ENCODE measurements at regions not wholly inside any gene's neighbourhood (a gene's known extent, or its start where the extent isn't known, plus 50 kb on each side); places are given as distances from the start of the nearest gene placed in this dataset.

DNA sequence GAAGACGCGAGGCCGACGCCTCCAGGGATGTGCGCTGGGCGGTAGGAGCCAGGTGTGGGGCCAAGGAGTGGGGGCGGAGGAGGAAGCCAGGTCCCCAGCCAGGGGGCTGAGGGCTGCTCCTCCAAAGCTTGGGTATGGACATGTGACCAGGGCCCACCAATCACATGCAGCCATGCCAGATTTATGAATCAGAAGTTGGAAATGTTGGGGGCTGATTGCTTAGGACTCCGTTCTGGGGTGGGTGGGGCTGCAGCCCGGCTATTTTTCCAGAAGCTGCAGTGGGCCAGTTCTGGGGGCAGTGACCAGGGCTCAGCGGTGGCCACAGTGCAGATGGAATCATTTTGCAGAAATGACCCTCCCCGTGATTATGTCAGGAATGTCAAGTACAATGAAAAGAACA, 96.0 kb downstream of the CEBPB start:
- POLR2A ChIA-PET, result no interaction called here
- Mint-ChIP-seq H3K36me3 (ENCODE audit: low read depth) (no peaks in the 10 kb centered on the region), H3K27me3 (no peaks in the 10 kb centered on the region), H3K9me3 (no peaks in the 10 kb centered on the region), H3K27ac (no peak overlapping the region), H3K4me3 (no peak overlapping the region), H3K4me1 (ENCODE audit: low read depth) (peaks cover 5% of the 10 kb centered on the region)
- CTCF ChIA-PET, result interaction anchor here (0.6 kb wide), 1 partner anchor 743 kb away, joined by 3 read pairs; no protein-coding TSS in a partner anchor
- no peak for ATAC-seq
- TF ChIP-seq, protein P1, sequence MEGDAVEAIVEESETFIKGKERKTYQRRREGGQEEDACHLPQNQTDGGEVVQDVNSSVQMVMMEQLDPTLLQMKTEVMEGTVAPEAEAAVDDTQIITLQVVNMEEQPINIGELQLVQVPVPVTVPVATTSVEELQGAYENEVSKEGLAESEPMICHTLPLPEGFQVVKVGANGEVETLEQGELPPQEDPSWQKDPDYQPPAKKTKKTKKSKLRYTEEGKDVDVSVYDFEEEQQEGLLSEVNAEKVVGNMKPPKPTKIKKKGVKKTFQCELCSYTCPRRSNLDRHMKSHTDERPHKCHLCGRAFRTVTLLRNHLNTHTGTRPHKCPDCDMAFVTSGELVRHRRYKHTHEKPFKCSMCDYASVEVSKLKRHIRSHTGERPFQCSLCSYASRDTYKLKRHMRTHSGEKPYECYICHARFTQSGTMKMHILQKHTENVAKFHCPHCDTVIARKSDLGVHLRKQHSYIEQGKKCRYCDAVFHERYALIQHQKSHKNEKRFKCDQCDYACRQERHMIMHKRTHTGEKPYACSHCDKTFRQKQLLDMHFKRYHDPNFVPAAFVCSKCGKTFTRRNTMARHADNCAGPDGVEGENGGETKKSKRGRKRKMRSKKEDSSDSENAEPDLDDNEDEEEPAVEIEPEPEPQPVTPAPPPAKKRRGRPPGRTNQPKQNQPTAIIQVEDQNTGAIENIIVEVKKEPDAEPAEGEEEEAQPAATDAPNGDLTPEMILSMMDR (IDR thresholded peaks at IDR 0.05), result no peak
- intact Hi-C loops (cut with micrococcal nuclease), result no loop called here
- DNase-seq, result no peak

DNA sequence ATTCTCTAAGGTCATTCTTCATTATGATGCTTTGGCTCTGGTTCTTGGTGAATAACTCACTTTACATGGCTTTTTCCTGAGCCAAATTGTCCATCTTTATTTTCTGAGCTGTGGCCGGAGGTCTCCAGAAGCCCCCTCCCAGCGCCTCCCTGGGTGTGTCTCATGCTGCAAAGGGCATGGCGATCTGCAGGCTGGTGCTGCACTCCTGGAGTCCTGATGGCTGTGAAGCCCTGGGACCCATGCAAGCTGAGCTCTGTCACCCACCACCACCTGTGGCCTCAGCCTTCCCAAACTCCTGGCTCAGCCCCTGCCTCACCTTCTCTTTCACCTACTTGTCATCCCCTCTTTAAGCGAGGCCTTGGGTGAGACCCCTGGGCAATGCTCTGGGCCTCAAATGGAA, 96.9 kb downstream of the CEBPB start:
- ChIA-PET CTCF (no interaction called here), POLR2A (no interaction called here)
- TF ChIP-seq, protein P1 (IDR thresholded peaks at IDR 0.05), result no peak
- peaks cover 5% of the 10 kb centered on the region for H3K4me1 Mint-ChIP-seq (ENCODE audit: low read depth)
- DNase-seq (no peak), ATAC-seq (no peak)
- no peaks in the 10 kb centered on the region for H3K27me3 Mint-ChIP-seq
- no peak overlapping the region for H3K27ac Mint-ChIP-seq
- no peaks in the 10 kb centered on the region for H3K36me3 Mint-ChIP-seq (ENCODE audit: low read depth)
- H3K9me3 Mint-ChIP-seq, result no peaks in the 10 kb centered on the region
- intact Hi-C loops (cut with micrococcal nuclease), result no loop called here
- no peak overlapping the region for H3K4me3 Mint-ChIP-seq

DNA sequence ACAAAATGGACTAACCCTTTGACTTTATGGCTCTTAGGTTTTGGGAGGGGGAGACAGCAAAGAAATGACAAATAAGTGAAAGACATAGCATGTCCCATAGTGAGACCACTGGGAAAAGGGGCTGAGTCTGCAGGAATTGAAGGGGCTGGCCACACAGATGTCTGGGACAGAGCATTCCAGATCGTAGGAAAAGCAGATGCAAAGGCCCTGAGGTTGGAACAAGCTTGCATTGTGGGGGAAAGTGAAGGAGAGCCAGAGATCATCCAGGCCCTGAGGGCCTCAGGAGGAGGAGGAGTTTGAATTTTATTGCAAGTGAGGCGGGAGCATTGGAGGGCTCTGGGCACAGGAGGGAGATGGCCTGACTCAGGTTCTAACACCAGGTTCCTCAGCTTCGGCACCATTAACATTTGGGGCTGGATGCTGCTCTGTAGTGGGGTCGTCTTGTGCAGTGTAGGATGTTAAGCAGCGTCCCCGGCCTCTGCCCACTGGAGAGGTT, 97.5 kb downstream of the CEBPB start:
- no peaks in the 10 kb centered on the region for H3K27me3 Mint-ChIP-seq
- ChIA-PET CTCF (no interaction called here), POLR2A (no interaction called here)
- peaks cover 2% of the 10 kb centered on the region for H3K4me1 Mint-ChIP-seq (ENCODE audit: low read depth)
- intact Hi-C loops (cut with micrococcal nuclease), result no loop called here
- DNase-seq (no peak), ATAC-seq (no peak)
- TF ChIP-seq, protein P1 (IDR thresholded peaks at IDR 0.05), result no peak
- H3K27ac Mint-ChIP-seq, result no peak overlapping the region
- no peak overlapping the region for H3K4me3 Mint-ChIP-seq
- H3K9me3 Mint-ChIP-seq, result no peaks in the 10 kb centered on the region
- no peaks in the 10 kb centered on the region for H3K36me3 Mint-ChIP-seq (ENCODE audit: low read depth)

DNA sequence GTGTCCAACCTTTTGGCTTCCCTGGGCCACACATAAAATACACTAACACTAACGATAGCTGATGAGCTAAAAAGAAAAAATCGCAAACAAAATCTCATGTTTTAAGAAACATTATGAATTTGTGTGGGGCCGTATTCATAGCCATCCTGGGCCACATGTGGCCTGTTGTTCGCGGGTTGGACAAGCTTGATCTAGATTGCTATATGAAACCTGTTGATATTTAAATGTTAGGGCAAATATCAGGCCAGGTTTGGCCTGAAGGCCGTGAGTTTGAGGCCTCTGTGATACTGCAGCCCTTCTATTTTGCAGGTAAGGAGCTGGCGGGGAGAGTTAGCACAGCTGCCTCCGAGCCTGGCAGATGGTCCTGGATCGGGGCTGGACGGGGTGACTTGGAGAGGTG, 99.0 kb downstream of the CEBPB start:
- CTCF ChIA-PET, result interaction anchor here (0.7 kb wide), 1 partner anchor 175 kb away, joined by 3 read pairs; no protein-coding TSS in a partner anchor
- POLR2A ChIA-PET, result no interaction called here
- H3K4me1 Mint-ChIP-seq (ENCODE audit: low read depth), result peaks cover 2% of the 10 kb centered on the region
- no peak overlapping the region for H3K4me3 Mint-ChIP-seq
- H3K27ac Mint-ChIP-seq, result no peak overlapping the region
- TF ChIP-seq, protein P1 (IDR thresholded peaks at IDR 0.05), result no peak
- no peaks in the 10 kb centered on the region for H3K9me3 Mint-ChIP-seq
- H3K36me3 Mint-ChIP-seq (ENCODE audit: low read depth), result no peaks in the 10 kb centered on the region
- H3K27me3 Mint-ChIP-seq, result no peaks in the 10 kb centered on the region
- intact Hi-C loops (cut with micrococcal nuclease), result no loop called here
- ATAC-seq, result no peak
- no peak for DNase-seq

DNA sequence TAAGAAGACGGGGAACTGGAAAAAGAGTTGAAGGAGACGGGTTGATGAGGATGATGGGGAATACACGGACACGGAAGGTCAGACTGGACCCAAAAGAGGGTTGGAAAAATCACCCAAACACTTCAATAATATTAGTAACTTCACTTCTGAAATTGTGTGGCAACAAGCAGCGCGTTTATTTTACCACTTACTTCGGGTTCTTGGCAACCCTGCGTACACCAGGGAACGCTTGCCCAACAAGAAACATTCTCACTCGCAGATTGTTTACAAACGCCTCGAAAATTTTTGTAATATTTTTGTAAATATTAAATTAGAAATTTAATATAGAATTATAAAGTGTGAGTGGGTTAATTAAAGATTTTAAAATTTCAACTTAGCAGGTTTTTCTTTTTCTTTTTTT, 99.5 kb downstream of the CEBPB start:
- ATAC-seq (no peak), DNase-seq (no peak)
- no peak overlapping the region for H3K27ac Mint-ChIP-seq
- ChIA-PET CTCF (no interaction called here), POLR2A (no interaction called here)
- H3K4me3 Mint-ChIP-seq, result no peak overlapping the region
- intact Hi-C loops (cut with micrococcal nuclease), result no loop called here
- peaks cover 2% of the 10 kb centered on the region for H3K4me1 Mint-ChIP-seq (ENCODE audit: low read depth)
- H3K27me3 Mint-ChIP-seq, result no peaks in the 10 kb centered on the region
- no peaks in the 10 kb centered on the region for H3K36me3 Mint-ChIP-seq (ENCODE audit: low read depth)
- H3K9me3 Mint-ChIP-seq, result no peaks in the 10 kb centered on the region
- TF ChIP-seq, protein P1 (IDR thresholded peaks at IDR 0.05), result no peak
